HG02798 (cell line): ENCODE measurements at regions not wholly inside any gene's neighbourhood (a gene's known extent, or its start where the extent isn't known, plus 50 kb on each side); places are given as distances from the start of the nearest gene placed in this dataset.

Experiments used
- ATAC-seq: cut with Tn5 transposase; IDR thresholded peaks from one replicate; pipeline ENCODE4 v1.9.1; 2021; ENCODE audit warnings: mild to moderate bottlenecking; ENCODE audit not compliant: unreplicated experiment, poor library complexity

DNA sequence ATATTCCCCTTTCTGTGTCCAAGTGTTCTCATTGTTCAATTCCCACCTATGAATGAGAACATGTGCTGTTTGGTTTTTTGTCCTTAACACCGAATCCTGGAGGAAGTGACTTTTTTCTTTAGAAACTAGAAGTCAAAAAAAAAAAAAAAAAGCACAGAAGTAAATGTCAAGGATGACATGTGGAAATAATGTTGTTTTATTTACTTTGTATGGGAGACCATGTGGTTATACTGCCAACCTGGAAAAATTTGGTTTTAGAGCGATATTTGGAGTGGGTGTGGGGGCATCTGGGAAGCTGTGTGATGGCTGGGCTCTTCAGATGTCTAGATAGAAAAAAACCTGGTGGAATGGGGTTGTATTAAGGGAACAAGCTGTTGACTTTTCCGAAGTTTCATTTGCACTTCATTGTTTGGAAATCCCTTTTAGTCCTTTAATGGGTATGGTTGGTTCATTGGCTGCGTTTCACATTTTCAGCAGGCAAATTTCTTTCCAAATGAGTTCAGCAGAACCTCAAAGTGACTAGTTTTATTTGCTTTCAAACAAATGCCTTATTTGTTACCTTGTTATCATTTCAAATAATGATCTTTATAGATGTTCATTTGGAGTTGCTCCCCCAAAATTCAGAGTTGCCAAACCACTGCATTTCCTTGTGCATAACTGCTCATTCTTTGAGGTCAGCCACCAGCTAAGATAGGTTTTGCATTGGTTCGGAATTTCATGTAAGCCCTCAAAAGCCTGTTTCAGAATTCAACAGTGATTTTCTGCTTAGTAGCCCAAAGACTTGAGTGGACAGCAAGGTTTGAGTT lies 508.2 kb downstream of the METTL15 start:
- ATAC-seq = no peak

DNA sequence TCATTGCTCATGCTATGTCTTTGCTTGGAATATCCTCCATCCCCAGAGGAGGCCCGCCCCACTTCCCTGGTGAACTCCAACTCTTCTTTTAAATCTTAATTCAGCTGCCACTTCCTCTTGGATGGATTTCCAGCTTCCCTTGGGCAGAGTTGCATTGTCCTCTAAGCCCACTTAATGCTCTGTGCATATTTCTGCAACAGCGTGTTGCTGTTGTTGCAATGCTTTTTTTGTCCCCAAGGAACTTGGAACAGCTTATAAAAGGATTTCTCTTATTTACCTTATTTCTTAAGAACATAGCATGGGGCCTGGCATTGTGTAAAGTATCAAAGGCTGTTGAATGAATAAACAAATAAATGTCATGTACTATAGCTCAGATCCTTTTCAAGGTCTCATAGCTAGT lies 507.4 kb downstream of the METTL15 start:
- ATAC-seq = no peak

DNA sequence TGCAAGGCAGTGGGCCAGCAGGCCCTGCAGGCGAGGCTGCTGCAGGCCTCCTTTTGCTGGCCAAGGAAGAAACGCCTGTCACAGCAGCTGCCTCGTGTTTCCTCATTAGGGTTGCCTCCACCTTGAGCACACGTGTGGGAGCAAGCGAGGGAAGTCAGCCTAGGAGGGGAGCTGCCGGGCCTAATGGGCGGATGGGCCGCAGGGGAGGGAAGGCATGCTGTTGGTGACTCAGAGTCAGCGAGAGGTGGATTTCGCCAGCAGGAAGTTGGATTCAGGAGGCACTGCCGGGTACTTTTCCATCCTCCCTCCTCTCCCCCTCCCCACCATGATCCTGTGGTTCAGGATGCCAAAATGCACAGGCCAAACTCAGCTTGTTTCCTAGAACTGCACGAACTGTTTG lies 498.7 kb downstream of the METTL15 start:
- no peak for ATAC-seq

DNA sequence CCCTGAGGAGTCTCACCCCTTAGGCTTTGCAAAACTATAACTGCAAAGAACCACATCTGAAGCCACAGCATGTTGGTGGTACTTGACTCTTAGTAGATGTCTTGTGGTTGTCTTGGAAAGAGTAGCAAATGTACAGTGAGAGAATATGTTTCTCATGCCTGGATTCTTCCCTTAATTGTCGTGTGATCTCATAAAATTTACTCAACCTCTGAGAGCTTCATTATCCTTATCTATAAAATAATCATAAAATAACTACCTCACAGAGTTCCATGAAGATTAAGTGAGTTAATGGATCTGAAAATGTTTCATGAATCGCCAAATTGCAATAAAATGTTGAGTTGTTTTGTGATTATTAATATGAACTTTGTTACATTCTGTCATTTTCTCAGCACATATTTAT lies 491.5 kb downstream of the METTL15 start:
- ATAC-seq = no peak

DNA sequence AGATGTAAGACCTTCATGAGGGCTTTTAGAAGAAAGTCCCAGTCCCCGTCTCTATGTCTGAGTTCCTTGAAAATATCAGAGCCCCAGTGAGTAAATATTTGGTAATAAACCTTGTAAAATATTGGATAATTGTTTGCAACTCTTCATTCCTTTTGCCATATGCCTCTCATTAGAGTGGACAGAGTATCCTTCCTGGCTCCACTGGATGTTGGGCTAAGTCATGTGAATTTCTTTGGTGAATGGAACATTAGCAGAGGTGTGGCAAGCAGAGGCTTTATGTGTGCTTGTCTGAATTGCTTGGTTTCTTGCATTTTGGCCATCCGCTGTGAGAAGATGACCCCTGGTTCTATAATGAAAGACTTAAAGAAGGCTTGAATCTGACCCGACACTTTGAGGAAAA lies 490.3 kb downstream of the METTL15 start:
- ATAC-seq = no peak

DNA sequence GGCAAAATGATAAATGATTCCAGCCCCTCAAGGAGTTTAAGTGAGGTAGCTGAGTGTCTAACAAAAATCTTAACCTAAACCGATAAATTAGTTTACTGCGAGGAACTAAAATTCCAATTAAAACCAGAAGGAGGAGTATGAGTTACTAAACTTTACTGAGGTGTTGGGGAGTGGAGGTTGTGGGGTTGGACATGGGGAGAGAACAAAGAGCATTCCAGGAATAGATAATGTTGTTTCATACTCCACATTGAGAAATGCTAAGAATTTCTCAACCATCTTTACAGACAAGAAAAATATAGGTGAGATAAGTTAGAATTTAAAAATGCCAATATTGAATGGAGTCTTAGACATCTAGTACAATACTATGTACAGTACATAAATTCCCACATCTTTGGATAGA lies 488.6 kb downstream of the METTL15 start:
- ATAC-seq = no peak

DNA sequence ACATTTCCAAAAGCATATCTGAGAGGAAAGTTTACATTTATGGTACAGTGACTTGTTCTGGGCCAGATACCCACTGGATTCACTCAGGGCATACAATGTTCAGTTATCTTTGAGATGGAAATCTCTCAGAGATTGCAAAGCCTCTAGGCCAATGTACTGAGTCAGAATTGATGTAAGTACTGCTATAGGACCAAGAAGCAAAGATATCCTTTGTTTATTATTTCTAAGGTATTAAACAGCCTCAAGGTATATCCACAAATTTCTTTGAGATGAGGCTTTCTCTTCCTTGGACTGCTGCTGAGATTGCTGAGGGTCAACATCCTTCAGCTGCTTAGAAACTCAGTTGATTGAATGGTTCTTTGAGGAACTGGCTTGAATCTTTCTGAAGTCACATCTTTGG lies 484.0 kb downstream of the METTL15 start:
- no peak for ATAC-seq

DNA sequence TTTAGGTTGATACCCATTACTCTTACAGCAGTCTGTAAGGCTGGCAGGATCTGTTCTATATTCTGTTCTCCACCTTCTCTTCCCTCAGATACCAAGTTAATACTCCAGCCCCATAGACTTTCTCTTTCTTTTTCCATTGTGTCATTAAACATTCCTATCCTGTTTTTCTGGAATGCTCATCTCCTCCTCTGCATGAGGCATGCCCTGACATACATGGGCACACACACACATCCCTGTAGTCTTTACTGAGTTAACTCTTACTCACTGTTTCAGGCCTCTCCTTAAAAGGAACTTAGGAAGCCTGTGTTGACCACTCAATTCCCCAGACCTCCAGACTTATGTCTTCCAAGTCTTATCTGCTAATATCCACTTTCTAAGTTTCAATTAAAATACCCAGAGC lies 476.8 kb downstream of the METTL15 start:
- no peak for ATAC-seq

DNA sequence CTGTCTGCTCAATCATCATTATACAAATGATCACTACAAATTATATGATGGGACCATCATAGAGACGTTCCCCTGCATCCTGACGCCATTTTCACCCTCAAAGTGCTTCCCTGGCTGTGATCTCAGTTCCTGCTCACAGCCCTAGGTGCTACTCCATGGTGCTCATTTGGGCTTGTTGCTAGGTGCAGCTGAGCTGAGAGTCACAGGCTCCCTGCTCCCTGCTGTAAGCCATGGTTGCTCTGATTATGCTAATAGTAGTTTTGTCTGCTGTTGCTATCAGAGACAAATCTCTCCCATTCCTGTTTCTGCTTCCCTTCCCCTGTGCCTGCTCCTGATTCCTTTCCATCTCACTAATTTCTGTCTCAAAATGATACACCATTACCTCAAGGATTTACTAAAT lies 474.3 kb downstream of the METTL15 start:
- no peak for ATAC-seq

DNA sequence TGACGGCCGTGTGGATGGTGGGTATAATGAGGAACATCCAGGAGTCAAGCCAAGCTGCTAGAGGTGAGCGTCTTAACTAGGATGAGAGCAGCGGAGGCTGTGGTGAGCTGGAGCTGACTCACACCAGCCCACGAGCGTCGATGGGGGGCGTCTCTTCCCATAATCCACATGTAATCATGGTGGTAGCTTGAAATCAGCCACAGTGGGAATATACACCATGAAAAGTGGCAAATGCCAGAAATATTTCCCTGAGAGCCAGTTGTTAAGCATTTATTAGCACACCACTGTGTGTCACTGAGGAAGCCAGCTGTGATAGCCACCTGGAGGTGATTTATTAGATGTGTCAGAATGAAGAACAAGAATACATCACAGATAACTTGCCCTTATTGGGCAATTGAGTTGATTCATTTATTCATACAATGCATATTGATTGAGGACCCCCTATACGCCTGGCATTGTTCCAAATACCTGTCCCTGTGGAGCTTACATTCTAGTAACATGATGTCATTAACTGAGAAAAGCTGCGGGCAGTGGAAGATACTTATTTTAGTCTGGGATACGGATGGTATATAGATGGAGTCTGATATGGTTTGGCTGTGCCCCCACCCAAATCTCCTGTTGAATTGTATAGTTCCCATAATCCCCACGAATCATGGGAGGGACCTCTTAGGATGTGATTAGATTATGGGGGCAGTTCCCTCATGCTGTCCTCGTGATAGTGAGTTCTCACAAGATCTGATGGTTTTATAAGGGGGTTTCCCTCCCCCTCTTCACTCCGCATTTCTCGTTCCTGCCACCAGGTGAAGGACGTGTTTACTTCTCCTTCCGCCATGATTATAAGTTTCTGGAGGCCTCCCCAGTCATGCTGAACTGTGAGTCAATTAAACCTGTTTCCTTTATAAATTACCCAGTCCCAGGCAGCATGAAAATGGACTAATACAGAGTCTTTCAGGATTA lies 473.4 kb downstream of the METTL15 start:
- ATAC-seq = no peak

DNA sequence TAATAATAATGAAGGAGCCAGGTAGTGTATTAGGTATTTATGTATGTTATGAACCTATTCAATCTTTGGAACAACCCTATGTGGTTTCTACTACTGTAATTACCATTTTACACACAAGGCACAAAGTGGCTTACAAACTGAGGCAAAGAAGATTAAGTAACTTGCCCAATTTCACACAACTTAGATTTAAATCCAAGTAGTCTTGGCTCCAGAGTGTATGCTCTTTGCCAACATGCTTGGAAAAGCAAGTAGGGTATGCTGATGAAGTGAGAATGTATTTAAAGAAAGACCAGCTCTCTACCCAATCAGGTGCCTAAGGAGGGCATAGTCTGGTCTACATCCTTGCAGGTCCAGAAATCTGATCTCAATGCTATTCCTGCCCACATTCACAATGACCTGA lies 463.2 kb downstream of the METTL15 start:
- ATAC-seq = no peak

DNA sequence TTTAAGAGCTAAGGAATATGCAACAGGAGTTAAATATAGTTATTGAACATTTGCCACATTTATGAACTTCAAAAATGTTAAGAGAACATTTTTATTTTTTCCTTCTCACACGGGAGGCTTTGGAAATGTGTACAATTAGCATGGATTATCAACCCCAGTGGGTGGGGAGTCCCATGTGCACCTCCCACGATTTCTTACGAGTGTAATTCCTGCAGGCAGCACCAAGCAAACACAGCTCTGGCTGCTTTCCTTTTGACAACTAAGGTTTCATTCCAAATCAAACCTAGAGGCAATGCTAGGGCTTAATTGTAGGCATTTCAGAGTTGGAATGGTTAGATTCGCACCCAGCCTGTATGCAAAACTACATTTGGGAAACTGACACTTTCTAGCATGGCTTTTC lies 460.9 kb downstream of the METTL15 start:
- no peak for ATAC-seq

DNA sequence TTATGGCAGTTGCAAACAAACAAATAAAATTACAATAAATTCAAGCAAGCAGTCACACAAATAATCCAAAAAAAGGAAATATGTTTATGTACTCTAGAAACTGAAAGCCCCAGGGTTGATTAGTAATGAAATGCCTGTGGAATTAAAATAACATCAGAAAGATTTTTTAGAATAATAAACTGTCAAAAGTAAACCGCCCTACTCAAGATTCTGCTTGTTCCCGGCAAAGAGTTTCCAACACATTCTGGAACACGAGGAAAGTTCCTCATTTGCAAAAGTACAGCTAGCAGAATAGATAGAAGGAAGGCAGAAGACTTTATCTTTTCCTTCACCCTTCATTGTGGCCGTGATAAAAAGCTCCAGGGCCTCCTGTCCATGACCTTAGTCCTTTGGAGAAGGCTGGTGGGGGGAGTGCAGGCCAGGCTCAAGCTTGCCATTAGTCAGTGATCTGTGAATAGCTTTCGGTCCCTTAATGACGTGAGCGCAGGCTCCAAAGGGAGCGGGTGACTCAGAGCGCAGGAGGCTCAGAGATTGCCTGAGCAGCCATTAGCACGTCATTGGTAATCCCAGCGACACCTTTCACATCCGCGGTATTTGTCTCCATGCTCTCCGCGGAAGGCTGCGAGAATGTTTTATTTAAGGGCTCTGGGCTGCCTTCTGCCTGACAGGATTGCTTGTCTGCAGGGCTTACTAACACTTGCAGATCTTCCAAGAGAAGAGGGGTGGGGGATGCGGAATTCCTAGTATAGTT lies 458.3 kb downstream of the METTL15 start:
- ATAC-seq = peak; percentile 67

DNA sequence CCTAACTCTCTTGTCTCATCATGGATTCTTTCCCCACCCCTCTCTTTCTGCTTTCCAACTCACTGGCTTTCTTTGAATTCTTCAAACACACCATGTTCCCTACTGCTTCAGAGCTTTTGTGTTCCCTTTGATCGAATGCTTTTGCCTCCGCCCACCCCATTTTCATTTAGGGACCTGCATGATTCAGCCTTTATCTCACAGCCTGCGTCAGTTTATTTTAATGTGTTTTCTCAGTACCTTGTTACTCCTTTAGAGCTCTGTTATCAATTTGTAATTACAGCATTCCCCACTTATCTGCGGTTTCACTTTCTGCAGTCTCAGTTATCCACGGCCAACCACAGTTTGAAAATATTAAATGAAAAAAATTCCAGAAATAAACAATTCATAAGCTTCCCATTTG lies 451.3 kb downstream of the METTL15 start:
- no peak for ATAC-seq

DNA sequence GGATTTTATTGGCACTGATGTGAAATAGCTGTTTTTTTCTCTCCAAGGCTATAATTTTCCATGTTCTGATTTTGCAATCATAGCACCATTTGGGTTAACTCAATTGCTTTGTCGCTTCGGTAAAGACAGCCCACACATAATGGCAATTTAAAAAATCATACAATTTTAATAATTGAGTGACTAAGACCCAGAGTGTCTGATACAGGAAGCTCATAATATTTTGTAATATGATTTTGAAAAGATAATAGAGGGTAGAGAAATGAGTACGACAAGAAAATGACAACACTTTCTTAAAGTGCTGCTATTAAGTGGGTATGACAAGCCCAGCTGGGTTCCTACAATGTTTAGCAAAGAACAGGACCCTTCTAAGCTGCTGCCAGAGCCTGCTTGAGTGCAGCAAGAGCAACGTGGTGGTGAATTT lies 439.1 kb downstream of the METTL15 start:
- no peak for ATAC-seq

DNA sequence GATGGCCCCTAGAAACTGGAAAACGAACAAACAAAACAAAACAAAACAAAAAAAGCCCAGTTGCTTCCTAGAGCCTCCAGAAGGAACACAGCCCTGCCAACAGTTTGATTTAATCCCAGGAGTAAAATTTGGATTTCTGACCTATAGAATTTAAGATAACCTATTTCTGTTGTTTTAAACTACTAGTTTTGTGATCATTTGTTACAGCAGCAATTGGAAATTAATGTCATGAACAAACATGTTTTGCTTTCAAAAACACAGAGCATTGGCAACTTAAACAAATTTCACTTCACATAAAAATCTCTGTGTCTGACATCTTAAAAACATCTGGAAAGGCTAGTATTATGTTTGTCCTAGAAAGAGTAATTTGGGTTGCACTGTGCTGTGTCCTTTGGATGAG lies 437.3 kb downstream of the METTL15 start:
- ATAC-seq = no peak

DNA sequence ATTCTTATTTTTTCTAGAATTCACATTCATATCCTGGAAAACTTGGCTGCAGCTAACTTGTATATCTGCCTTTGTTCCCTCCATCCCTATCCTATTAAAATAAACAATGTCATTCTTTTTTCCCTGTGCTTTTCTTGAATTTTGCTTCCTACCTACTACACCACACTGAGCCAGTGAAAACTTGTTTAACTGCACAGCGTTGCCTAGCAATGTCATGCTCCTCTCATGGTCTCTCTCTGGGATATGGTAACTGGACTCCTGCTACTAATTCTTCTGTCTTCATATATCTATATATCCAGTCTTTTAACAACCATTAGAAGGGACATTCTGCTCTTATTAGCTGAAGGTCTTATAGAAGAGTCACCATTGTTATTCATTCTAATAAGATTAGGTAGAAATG lies 434.4 kb downstream of the METTL15 start:
- no peak for ATAC-seq

DNA sequence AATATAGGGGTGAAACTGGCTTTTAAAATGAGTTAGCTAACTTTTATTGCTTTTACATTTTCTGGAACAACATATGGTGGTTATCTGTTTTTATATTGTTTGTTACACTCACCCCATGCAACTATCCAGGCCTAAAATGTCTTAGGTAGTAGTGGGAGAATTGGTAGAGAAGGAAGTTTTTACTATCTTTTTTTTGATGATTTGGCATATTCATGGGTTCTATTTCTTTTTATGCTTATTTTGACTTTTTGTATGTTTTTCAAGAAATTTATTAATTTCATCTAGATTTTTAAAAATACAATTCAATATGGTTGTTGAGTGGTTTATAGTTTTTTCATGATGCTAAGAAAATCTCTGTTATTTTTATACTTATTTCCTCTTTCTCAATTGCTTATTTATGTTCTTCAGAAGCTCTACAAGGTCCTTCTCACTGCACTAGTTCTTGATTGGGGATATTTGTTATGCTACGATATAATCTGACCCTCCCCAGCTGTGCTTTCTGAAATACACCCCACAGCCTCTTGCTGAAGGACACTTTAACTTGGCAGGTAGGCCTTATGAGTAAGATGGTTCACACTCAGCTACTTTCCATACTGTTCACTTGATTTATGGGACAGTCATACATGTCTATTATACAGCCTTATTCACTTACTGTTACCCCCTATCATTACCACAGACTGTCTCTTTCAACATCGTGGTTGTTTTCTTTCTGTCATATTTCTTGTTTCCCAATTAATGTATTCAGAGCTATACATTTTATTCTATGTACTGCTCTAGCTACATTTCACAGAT lies 431.2 kb downstream of the METTL15 start:
- ATAC-seq = no peak

DNA sequence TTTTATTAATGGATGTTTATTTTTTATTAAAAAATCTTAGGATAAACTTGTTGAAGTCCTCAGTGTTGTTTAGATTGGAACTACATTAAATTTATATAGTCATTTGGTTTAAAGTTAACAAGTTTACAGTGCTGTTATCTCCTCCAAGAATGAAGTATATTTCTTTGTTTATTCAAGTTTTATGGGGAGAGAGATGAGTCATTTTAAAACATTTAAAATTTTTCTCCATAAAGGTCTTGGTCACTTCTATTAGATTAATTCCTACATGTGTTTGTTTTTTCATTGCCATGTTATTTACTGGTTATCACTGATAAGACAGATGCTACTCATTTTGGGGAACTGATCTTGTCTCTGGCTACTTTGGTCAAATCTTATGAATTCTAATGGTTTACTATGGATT lies 429.6 kb downstream of the METTL15 start:
- ATAC-seq = no peak
